ENCODE measurements at regions not wholly inside any gene's neighbourhood (a gene's known extent, or its start where the extent isn't known, plus 50 kb on each side); places are given as distances from the start of the nearest gene placed in this dataset.

DNA sequence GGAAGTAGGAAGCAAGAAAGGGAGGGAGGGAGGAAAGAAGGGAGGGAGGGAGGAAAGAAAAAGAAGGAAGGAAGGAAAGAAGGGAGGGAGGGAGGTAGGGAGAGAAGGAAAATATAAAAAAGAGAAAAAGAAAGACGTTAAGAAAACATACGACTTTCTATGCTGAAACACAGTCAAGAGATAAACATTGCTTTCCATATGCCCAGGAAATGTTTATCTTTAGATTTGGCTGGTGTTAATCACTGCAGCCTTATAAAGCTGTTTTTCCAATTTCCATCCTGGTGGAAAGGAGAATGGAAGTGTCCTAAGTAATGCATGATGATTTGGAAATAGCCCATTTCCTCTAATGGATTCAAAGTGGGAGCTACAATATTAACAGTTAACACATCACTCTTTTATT lies 524.3 kb downstream of the MTRR start:
- H3K27me3 ChIP-seq, result no peaks in the 10 kb centered on the region
- no peaks in the 10 kb centered on the region for H3K36me3 ChIP-seq
- no peak overlapping the region for H3K4me3 ChIP-seq
- no peaks in the 10 kb centered on the region for H3K4me1 ChIP-seq
- no peak for DNase-seq (ENCODE audit: low spot score)
- H3K9me3 ChIP-seq, result no peaks in the 10 kb centered on the region
- no peak overlapping the region for H3K27ac ChIP-seq
- TF ChIP-seq, protein P1, sequence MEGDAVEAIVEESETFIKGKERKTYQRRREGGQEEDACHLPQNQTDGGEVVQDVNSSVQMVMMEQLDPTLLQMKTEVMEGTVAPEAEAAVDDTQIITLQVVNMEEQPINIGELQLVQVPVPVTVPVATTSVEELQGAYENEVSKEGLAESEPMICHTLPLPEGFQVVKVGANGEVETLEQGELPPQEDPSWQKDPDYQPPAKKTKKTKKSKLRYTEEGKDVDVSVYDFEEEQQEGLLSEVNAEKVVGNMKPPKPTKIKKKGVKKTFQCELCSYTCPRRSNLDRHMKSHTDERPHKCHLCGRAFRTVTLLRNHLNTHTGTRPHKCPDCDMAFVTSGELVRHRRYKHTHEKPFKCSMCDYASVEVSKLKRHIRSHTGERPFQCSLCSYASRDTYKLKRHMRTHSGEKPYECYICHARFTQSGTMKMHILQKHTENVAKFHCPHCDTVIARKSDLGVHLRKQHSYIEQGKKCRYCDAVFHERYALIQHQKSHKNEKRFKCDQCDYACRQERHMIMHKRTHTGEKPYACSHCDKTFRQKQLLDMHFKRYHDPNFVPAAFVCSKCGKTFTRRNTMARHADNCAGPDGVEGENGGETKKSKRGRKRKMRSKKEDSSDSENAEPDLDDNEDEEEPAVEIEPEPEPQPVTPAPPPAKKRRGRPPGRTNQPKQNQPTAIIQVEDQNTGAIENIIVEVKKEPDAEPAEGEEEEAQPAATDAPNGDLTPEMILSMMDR (IDR thresholded peaks at IDR 0.05), result no peak

DNA sequence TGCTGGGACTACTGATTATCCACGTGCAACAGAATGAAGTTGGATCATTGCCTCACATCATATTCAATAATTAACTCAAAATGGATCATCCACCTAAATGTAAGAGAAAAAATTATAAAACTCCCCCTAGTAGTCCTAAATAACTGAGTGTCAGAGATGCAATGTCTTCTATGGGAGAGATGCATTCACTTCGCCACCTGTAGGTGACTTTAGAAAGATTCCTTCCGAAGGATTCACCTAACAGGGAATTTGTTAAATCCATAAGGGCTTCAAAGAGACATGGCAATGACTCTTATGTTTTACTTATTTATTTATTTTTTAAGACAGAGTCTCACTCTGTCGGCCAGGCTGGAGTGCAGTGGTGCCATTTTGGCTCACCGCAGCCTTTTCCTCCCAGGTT lies 526.0 kb downstream of the MTRR start:
- DNase-seq (ENCODE audit: low spot score), result no peak
- Histone ChIP-seq H3K27me3 (no peaks in the 10 kb centered on the region), H3K4me3 (no peak overlapping the region), H3K36me3 (no peaks in the 10 kb centered on the region), H3K27ac (no peak overlapping the region), H3K4me1 (no peaks in the 10 kb centered on the region), H3K9me3 (no peaks in the 10 kb centered on the region)
- TF ChIP-seq, protein P1 (IDR thresholded peaks at IDR 0.05), result no peak

- no peak for DNase-seq (ENCODE audit: low spot score)
- TF ChIP-seq, protein P1 (IDR thresholded peaks at IDR 0.05), result no peak
- no peak overlapping the region for H3K4me3 ChIP-seq
- H3K4me1 ChIP-seq, result no peaks in the 10 kb centered on the region
- no peaks in the 10 kb centered on the region for H3K9me3 ChIP-seq
- H3K36me3 ChIP-seq, result no peaks in the 10 kb centered on the region
- H3K27me3 ChIP-seq, result no peaks in the 10 kb centered on the region
- no peak overlapping the region for H3K27ac ChIP-seq
These were observed 527.3 kb downstream of the MTRR start for GRCh38 chr5:8396246-8396645.

GRCh38 chr5:8396756-8397155 lies 527.8 kb downstream of the MTRR start:
- no peaks in the 10 kb centered on the region for H3K27me3 ChIP-seq
- H3K36me3 ChIP-seq, result no peaks in the 10 kb centered on the region
- H3K27ac ChIP-seq, result no peak overlapping the region
- no peak overlapping the region for H3K4me3 ChIP-seq
- TF ChIP-seq, protein P1 (IDR thresholded peaks at IDR 0.05), result no peak
- no peak for DNase-seq (ENCODE audit: low spot score)
- no peaks in the 10 kb centered on the region for H3K4me1 ChIP-seq
- no peaks in the 10 kb centered on the region for H3K9me3 ChIP-seq

GRCh38 chr5:8399471-8399870 lies 530.5 kb downstream of the MTRR start:
- H3K4me3 ChIP-seq, result no peak overlapping the region
- H3K27me3 ChIP-seq, result no peaks in the 10 kb centered on the region
- no peak overlapping the region for H3K27ac ChIP-seq
- H3K4me1 ChIP-seq, result no peaks in the 10 kb centered on the region
- no peaks in the 10 kb centered on the region for H3K36me3 ChIP-seq
- H3K9me3 ChIP-seq, result no peaks in the 10 kb centered on the region
- TF ChIP-seq, protein P1 (IDR thresholded peaks at IDR 0.05), result no peak
- no peak for DNase-seq (ENCODE audit: low spot score)

- Histone ChIP-seq H3K27me3 (no peaks in the 10 kb centered on the region), H3K4me3 (no peak overlapping the region), H3K9me3 (no peaks in the 10 kb centered on the region), H3K27ac (no peak overlapping the region), H3K36me3 (no peaks in the 10 kb centered on the region), H3K4me1 (no peaks in the 10 kb centered on the region)
- TF ChIP-seq, protein P1 (IDR thresholded peaks at IDR 0.05), result no peak
- no peak for DNase-seq (ENCODE audit: low spot score)
These were observed 539.3 kb downstream of the MTRR start for GRCh38 chr5:8408258-8408657.
